ENCODE measurements at regions not wholly inside any gene's neighbourhood (a gene's known extent, or its start where the extent isn't known, plus 50 kb on each side); places are given as distances from the start of the nearest gene placed in this dataset.

DNA sequence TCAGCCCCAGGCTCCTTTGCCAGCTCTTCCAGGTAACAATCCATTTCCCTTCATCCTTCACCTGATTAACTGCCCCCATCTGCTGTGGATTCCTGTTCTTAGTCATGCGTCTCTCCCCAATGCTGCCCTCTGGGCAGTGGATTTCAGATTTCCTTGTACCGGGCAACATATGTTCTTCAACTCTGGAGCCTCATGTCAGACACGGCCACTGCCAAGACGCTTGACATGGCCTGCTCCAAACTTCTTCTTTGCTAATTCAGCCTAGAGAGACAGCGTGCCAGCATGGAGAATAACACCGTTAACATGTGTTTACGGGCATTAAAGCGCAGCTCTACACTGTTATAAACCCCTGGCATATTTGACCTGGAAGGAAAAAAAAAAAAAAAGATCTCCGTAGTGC lies 1035.1 kb upstream of the NR2F2 start:
- Histone ChIP-seq H2AFZ (ENCODE audit: low read length) (no peak overlapping the region), H3K9ac (ENCODE audit: insufficient read depth, low read depth, low read length) (no peak overlapping the region), H3K27me3 (ENCODE audit: control insufficient read depth in 1 of 2, insufficient read depth in 2 of 2, low read length in 2 of 2) (no peaks in the 10 kb centered on the region; a peak in 1 of 5 replicates), H3K79me2 (ENCODE audit: insufficient read depth, low read length) (no peaks in the 10 kb centered on the region), H3K36me3 (replicated peaks in 1 of 2; ENCODE audit: control insufficient read depth in 1 of 2, insufficient read depth in 2 of 2, low read length in 2 of 2) (no peaks in the 10 kb centered on the region), H3K27ac (ENCODE audit: extremely low read length, insufficient read depth, low read length) (no peak overlapping the region), H3K4me1 (ENCODE audit: insufficient read depth, low read length) (no peaks in the 10 kb centered on the region), H3K9me3 (ENCODE audit: low read length) (no peaks in the 10 kb centered on the region), H4K20me1 (ENCODE audit: insufficient read depth, low read length) (no peaks in the 10 kb centered on the region), H3K4me2 (ENCODE audit: low read depth, low read length) (no peak overlapping the region), H3K4me3 (replicated peaks in 1 of 3; ENCODE audit: insufficient read depth in 1 of 3, low read depth in 2 of 3, low read length in 3 of 3) (no peak overlapping the region)
- DNase-seq (ENCODE audit: low spot score) = no peak
- intact Hi-C loops (cut with micrococcal nuclease; ENCODE audit: unreplicated experiment) (no loop called here), in situ Hi-C loops (cut with HindIII; ENCODE audit: extremely low pct_ligation_motif_present, low pct_unique_long_range_greater_than_20kb) (no loop called here)
- ChIA-PET POLR2A (no interaction called here), CTCF (ENCODE audit: low intra/inter-chr PET ratio, low total read pairs) (no interaction called here)
- no peak for TF ChIP-seq PHF8 (CRISPR knock-in tag; IDR thresholded peaks at IDR 0.05)
- TF ChIP-seq, protein P1, sequence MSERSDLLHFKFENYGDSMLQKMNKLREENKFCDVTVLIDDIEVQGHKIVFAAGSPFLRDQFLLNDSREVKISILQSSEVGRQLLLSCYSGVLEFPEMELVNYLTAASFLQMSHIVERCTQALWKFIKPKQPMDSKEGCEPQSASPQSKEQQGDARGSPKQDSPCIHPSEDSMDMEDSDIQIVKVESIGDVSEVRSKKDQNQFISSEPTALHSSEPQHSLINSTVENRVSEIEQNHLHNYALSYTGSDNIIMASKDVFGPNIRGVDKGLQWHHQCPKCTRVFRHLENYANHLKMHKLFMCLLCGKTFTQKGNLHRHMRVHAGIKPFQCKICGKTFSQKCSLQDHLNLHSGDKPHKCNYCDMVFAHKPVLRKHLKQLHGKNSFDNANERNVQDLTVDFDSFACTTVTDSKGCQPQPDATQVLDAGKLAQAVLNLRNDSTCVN (CRISPR knock-in tag; IDR thresholded peaks at IDR 0.05; ENCODE audit: borderline replicate concordance) = no peak
- TF ChIP-seq, protein P2, sequence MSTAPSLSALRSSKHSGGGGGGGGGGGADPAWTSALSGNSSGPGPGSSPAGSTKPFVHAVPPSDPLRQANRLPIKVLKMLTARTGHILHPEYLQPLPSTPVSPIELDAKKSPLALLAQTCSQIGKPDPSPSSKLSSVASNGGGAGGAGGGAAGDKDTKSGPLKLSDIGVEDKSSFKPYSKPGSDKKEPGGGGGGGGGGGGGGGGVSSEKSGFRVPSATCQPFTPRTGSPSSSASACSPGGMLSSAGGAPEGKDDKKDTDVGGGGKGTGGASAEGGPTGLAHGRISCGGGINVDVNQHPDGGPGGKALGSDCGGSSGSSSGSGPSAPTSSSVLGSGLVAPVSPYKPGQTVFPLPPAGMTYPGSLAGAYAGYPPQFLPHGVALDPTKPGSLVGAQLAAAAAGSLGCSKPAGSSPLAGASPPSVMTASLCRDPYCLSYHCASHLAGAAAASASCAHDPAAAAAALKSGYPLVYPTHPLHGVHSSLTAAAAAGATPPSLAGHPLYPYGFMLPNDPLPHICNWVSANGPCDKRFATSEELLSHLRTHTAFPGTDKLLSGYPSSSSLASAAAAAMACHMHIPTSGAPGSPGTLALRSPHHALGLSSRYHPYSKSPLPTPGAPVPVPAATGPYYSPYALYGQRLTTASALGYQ (CRISPR knock-in tag; IDR thresholded peaks at IDR 0.05) = no peak
- 38% methylated on average over 9 of the region's 9 CpGs for WGBS (ENCODE audit: low lambda C conversion rate)
- FAIRE-seq = no peak
- no TSS peak for BruUV-seq (replicated peaks)
- no peak for ATAC-seq

DNA sequence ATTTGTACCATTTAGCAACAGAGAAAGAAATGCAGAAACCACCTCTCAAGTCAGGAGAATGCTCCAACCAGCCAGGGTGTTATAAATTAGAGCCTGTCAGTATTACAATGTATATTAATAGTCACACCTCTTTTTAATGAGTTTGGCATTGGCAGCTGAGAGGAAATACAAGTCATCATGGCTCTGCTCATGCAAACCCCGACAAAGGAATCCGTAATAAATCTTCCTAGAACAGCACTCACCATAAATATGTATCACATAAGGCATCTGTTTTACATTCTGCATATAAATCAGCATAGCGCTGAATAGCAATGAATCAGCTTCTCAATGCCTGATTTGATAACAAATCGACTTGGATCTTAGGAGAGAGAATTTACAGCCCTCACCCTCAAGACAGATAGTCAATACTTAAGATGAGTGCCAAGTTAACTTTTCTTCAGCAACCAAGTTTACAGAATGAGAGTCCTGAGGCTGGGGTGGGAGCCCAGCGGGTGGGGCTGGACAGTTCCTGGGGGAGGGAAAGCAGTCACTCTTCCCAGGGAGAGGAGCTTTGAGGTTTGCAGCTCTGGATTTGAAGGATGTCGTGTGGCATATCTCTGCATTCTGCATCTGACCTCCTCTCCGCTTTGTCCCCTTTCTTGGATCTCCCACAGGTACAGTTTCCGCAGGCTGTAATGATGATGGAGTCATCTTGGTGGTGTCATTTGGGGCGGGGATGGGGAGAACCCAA lies 1034.4 kb upstream of the NR2F2 start:
- H3K4me2 ChIP-seq (ENCODE audit: low read depth, low read length) = no peak overlapping the region
- no peaks in the 10 kb centered on the region; a peak in 1 of 5 replicates for H3K27me3 ChIP-seq (ENCODE audit: control insufficient read depth in 1 of 2, insufficient read depth in 2 of 2, low read length in 2 of 2)
- H4K20me1 ChIP-seq (ENCODE audit: insufficient read depth, low read length) = no peaks in the 10 kb centered on the region
- no peaks in the 10 kb centered on the region for H3K4me1 ChIP-seq (ENCODE audit: insufficient read depth, low read length)
- no TSS peak for BruUV-seq (replicated peaks)
- in situ Hi-C loops (cut with HindIII; ENCODE audit: extremely low pct_ligation_motif_present, low pct_unique_long_range_greater_than_20kb) (no loop called here), intact Hi-C loops (cut with micrococcal nuclease; ENCODE audit: unreplicated experiment) (no loop called here)
- FAIRE-seq (no peak), DNase-seq (ENCODE audit: low spot score) (no peak), ATAC-seq (no peak)
- 34% methylated on average over 6 of the region's 9 CpGs for WGBS (ENCODE audit: low lambda C conversion rate)
- no peaks in the 10 kb centered on the region for H3K36me3 ChIP-seq (replicated peaks in 1 of 2; ENCODE audit: control insufficient read depth in 1 of 2, insufficient read depth in 2 of 2, low read length in 2 of 2)
- H3K79me2 ChIP-seq (ENCODE audit: insufficient read depth, low read length) = no peaks in the 10 kb centered on the region
- no peak overlapping the region for H3K27ac ChIP-seq (ENCODE audit: extremely low read length, insufficient read depth, low read length)
- POLR2A ChIA-PET = no interaction called here
- H2AFZ ChIP-seq (ENCODE audit: low read length) = no peak overlapping the region
- no peak overlapping the region for H3K4me3 ChIP-seq (replicated peaks in 1 of 3; ENCODE audit: insufficient read depth in 1 of 3, low read depth in 2 of 3, low read length in 3 of 3)
- TF ChIP-seq ZNF75D (CRISPR knock-in tag; IDR thresholded peaks at IDR 0.05; ENCODE audit: borderline replicate concordance) (no peak), ZNF766 (CRISPR knock-in tag; IDR thresholded peaks at IDR 0.05; ENCODE audit: borderline replicate concordance) (no peak)
- peaks cover 4% of the 10 kb centered on the region; the same call in 1 of the 2 replicates for H3K9me3 ChIP-seq (ENCODE audit: low read length)
- CTCF ChIA-PET (ENCODE audit: low intra/inter-chr PET ratio, low total read pairs) = no interaction called here
- no peak overlapping the region for H3K9ac ChIP-seq (ENCODE audit: insufficient read depth, low read depth, low read length)
